DND-41 (cell line): ENCODE measurements at regions not wholly inside any gene's neighbourhood (a gene's known extent, or its start where the extent isn't known, plus 50 kb on each side); places are given as distances from the start of the nearest gene placed in this dataset.

ENCODE experiments used
- ATAC-seq: fragments of 200-7000 bp; cut with Tn5 transposase; 3 replicates; pipeline ENCODE4 v1.9.1; 2021; ENCODE audit warnings: low read depth; ENCODE audit not compliant: insufficient read depth
- DNase-seq: peaks from one replicate; pipeline ENCODE4 v3.0.0-alpha.2; 2020
- H2AFZ ChIP-seq: 2 replicates; pipeline ENCODE4 v1.6.0; 2012; ENCODE audit warnings: low read depth, low read length
- H3K27ac ChIP-seq: 2 replicates; pipeline ENCODE4 v1.5.1; 2012; ENCODE audit warnings: low read length, inconsistent platforms
- H3K27me3 ChIP-seq: fragments of 200-600 bp; sonication (generic); 2 replicates; pipeline ENCODE4 v1.6.0; 2012; ENCODE audit warnings: low read length, mild to moderate bottlenecking, inconsistent platforms; ENCODE audit not compliant: insufficient read depth, poor library complexity
- H3K36me3 ChIP-seq: 2 replicates; pipeline ENCODE4 v1.5.1; 2012; ENCODE audit warnings: low read length, inconsistent platforms; ENCODE audit not compliant: insufficient read depth
- H3K4me1 ChIP-seq: 2 replicates; pipeline ENCODE4 v1.5.1; 2012; ENCODE audit warnings: mild to moderate bottlenecking, low read length; ENCODE audit not compliant: insufficient read depth
- H3K4me2 ChIP-seq: 2 replicates; pipeline ENCODE4 v1.6.0; 2012; ENCODE audit warnings: mild to moderate bottlenecking, moderate library complexity, low read length, inconsistent platforms; ENCODE audit not compliant: insufficient read depth
- H3K4me3 ChIP-seq, 2 experiments: fragments of 200-600 bp in 1 of 2; shearing (Covaris generic) in 1 of 2; 2 replicates each; pipeline ENCODE4 v1.5.1; 2012 to 2016; ENCODE audit warnings: inconsistent platforms in 2 of 2, low read length in 2 of 2, mild to moderate bottlenecking in 2 of 2, low read depth in 1 of 2, moderate library complexity in 1 of 2
- H3K79me2 ChIP-seq: 2 replicates; pipeline ENCODE4 v1.6.0; 2012; ENCODE audit warnings: low read length, inconsistent platforms; ENCODE audit not compliant: insufficient read depth
- H3K9ac ChIP-seq: 2 replicates; pipeline ENCODE4 v1.6.0; 2012; ENCODE audit warnings: low read depth, mild to moderate bottlenecking, inconsistent platforms, low read length, moderate library complexity
- H3K9me3 ChIP-seq: 2 replicates; pipeline ENCODE4 v1.5.1; 2012; ENCODE audit warnings: low read length, moderate library complexity, mild to moderate bottlenecking, inconsistent platforms; ENCODE audit not compliant: insufficient read depth, severe bottlenecking
- H4K20me1 ChIP-seq: 2 replicates; pipeline ENCODE4 v1.6.0; 2012; ENCODE audit warnings: low read length; ENCODE audit not compliant: insufficient read depth
- EZH2 ChIP-seq: IDR thresholded peaks from 3 replicates; pipeline ENCODE4 v1.6.1; 2012; ENCODE audit warnings: borderline replicate concordance, low read depth, mild to moderate bottlenecking, moderate library complexity, low read length, inconsistent platforms; ENCODE audit not compliant: severe bottlenecking
- TF ChIP-seq, protein P1 (sequence below): IDR thresholded peaks from 2 replicates; pipeline ENCODE4 v1.5.1; 2012; ENCODE audit warnings: borderline replicate concordance, low read length, moderate library complexity, mild to moderate bottlenecking; ENCODE audit not compliant: poor library complexity, severe bottlenecking; ENCODE audit errors: extremely low read depth

DNA sequence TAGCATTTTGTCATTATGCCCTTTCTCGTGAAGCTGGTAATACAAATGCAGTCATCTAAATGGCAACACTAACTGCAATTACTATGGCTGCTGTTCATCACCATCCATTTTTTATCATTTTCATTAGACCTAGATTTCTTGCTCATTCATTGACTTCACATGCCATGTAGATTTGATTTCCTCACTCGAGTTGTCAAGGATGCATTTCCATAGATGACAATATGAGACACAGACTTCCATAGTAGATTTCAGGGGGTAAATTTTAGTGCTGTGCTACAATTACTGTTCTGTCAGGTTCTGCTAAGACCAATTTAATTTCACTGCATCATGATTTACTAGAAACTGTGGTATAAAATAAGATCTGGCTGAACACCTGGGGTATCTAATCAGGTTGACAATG lies 589.2 kb downstream of the SEMA5A start:
- no peak for ATAC-seq
- H3K4me1 ChIP-seq = peaks cover 43% of the 10 kb centered on the region
- no peak for DNase-seq
- no peaks in the 10 kb centered on the region for H3K9me3 ChIP-seq
- H3K27me3 ChIP-seq = no peaks in the 10 kb centered on the region
- H3K9ac ChIP-seq = no peak overlapping the region
- TF ChIP-seq, protein P1, sequence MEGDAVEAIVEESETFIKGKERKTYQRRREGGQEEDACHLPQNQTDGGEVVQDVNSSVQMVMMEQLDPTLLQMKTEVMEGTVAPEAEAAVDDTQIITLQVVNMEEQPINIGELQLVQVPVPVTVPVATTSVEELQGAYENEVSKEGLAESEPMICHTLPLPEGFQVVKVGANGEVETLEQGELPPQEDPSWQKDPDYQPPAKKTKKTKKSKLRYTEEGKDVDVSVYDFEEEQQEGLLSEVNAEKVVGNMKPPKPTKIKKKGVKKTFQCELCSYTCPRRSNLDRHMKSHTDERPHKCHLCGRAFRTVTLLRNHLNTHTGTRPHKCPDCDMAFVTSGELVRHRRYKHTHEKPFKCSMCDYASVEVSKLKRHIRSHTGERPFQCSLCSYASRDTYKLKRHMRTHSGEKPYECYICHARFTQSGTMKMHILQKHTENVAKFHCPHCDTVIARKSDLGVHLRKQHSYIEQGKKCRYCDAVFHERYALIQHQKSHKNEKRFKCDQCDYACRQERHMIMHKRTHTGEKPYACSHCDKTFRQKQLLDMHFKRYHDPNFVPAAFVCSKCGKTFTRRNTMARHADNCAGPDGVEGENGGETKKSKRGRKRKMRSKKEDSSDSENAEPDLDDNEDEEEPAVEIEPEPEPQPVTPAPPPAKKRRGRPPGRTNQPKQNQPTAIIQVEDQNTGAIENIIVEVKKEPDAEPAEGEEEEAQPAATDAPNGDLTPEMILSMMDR = no peak
- no peak for TF ChIP-seq EZH2
- H3K36me3 ChIP-seq = no peaks in the 10 kb centered on the region
- H2AFZ ChIP-seq = no peak overlapping the region
- no peaks in the 10 kb centered on the region for H4K20me1 ChIP-seq
- H3K4me3 ChIP-seq = no peak overlapping the region
- H3K79me2 ChIP-seq = no peaks in the 10 kb centered on the region
- H3K4me2 ChIP-seq = no peak overlapping the region
- peak overlapping the region; percentile 10; the same call in 1 of the 2 replicates for H3K27ac ChIP-seq

DNA sequence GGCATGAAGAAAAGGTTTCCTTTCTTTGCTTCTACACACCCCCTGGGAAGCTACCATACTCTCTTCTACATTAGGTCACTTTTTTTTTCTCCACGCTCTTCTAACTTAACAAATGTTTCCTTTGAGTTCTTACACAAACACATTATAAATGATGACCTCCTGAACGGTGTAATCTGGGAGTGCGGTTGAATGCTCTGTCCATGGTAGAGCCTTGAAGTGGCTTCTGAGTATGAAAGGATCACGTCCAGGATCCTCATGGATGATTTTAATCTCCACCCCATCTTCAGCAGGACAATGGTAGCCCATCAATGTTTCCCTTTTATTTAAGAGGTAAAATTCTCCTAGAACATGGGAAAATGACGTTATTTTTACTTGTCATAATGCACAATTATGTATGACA lies 587.3 kb downstream of the SEMA5A start:
- H2AFZ ChIP-seq = no peak overlapping the region
- no peaks in the 10 kb centered on the region for H3K9me3 ChIP-seq
- H3K27ac ChIP-seq = no peak overlapping the region
- no peaks in the 10 kb centered on the region for H3K79me2 ChIP-seq
- no peak overlapping the region for H3K4me2 ChIP-seq
- no peak overlapping the region for H3K9ac ChIP-seq
- no peak overlapping the region for H3K4me3 ChIP-seq
- DNase-seq = no peak
- no peak for ATAC-seq
- H3K27me3 ChIP-seq = no peaks in the 10 kb centered on the region
- TF ChIP-seq, protein P1 = no peak
- H3K36me3 ChIP-seq = no peaks in the 10 kb centered on the region
- peaks cover 23% of the 10 kb centered on the region for H3K4me1 ChIP-seq
- H4K20me1 ChIP-seq = no peaks in the 10 kb centered on the region

DNA sequence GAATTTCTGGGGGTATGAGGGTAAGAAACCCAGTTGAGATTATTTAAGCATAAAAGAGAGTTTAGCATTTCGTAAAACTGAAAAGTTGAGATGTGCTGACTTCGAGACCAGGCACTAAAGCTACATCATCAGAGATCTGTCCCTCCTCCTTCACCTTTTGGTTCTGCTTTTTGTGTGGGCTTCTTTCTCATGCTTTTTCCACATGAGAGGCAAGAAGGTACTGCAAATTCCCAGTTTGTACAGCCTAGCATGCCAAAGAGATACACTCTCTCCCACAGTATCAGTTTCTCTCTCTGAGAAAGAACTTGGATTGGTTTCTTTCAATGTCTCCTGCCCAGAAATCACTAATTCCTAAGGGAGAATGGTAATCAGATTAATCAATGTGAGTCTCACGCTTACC lies 584.7 kb downstream of the SEMA5A start:
- DNase-seq = no peak
- no peak overlapping the region for H3K4me2 ChIP-seq

More for the DNA sequence above, 584.7 kb downstream of the SEMA5A start:
- Histone ChIP-seq H3K9ac (no peak overlapping the region), H3K79me2 (no peaks in the 10 kb centered on the region), H3K4me3 (no peak overlapping the region), H2AFZ (no peak overlapping the region), H3K9me3 (no peaks in the 10 kb centered on the region), H3K36me3 (no peaks in the 10 kb centered on the region), H4K20me1 (no peaks in the 10 kb centered on the region), H3K4me1 (no peaks in the 10 kb centered on the region), H3K27me3 (no peaks in the 10 kb centered on the region), H3K27ac (no peak overlapping the region)
- no peak for TF ChIP-seq EZH2
- TF ChIP-seq, protein P1 = no peak
- ATAC-seq = no peak
